IMR-90 (cell line): ENCODE measurements at regions not wholly inside any gene's neighbourhood (a gene's known extent, or its start where the extent isn't known, plus 50 kb on each side); places are given as distances from the start of the nearest gene placed in this dataset.

Experiments used
- BHLHE40 ChIP-seq: fragments of 150-350 bp; IDR thresholded peaks from 2 replicates; pipeline ENCODE4 v1.6.1; 2016; ENCODE audit warnings: mild to moderate bottlenecking, low read depth, low read length
- CHD1 ChIP-seq: IDR thresholded peaks from 2 replicates; pipeline ENCODE4 v1.6.1; 2012; ENCODE audit warnings: low read depth, low read length, improper control_type of control experiment
- FOS ChIP-seq: fragments of 150-350 bp; IDR thresholded peaks from 2 replicates; pipeline ENCODE4 v1.6.1; 2016; ENCODE audit warnings: low read depth, low read length
- MAFK ChIP-seq: IDR thresholded peaks from 2 replicates; pipeline ENCODE4 v1.6.1; 2012; ENCODE audit warnings: low read depth, low read length, improper control_type of control experiment
- NFE2L2 ChIP-seq: fragments of 150-350 bp; IDR thresholded peaks from 2 replicates; pipeline ENCODE4 v1.6.1; 2016; ENCODE audit warnings: low read depth, mild to moderate bottlenecking, low read length
- POLR2A ChIP-seq: IDR thresholded peaks from 2 replicates; pipeline ENCODE4 v1.6.1; 2012; ENCODE audit warnings: mild to moderate bottlenecking, low read depth, low read length
- RCOR1 ChIP-seq: IDR thresholded peaks from 2 replicates; pipeline ENCODE4 v1.6.1; 2012; ENCODE audit warnings: mild to moderate bottlenecking, low read length, improper control_type of control experiment; ENCODE audit not compliant: insufficient replicate concordance
- RFX5 ChIP-seq: IDR thresholded peaks from 2 replicates; pipeline ENCODE4 v1.8.0; 2012; ENCODE audit warnings: low read depth, mild to moderate bottlenecking, low read length, moderate library complexity
- SMC3 ChIP-seq: fragments of 150-350 bp; IDR thresholded peaks from 2 replicates; pipeline ENCODE4 v1.6.1; 2016; ENCODE audit warnings: low read depth, mild to moderate bottlenecking, antibody characterized with exemption, low read length, moderate library complexity
- TF ChIP-seq, protein P1 (sequence below): conservative IDR thresholded peaks from 2 replicates; pipeline ENCODE4 v1.5.1; 2012; ENCODE audit warnings: mild to moderate bottlenecking, low read depth, low read length, improper control_type of control experiment
- TF ChIP-seq, protein P2 (sequence below): fragments of 150-350 bp; IDR thresholded peaks from 2 replicates; pipeline ENCODE4 v1.6.1; 2016; ENCODE audit warnings: low read depth, mild to moderate bottlenecking, low read length, moderate library complexity, borderline replicate concordance
- TF ChIP-seq, protein P3 (sequence below): fragments of 150-350 bp; IDR thresholded peaks from 2 replicates; pipeline ENCODE4 v1.6.1; 2017; ENCODE audit warnings: mild to moderate bottlenecking, antibody characterized with exemption, low read length, low read depth

DNA sequence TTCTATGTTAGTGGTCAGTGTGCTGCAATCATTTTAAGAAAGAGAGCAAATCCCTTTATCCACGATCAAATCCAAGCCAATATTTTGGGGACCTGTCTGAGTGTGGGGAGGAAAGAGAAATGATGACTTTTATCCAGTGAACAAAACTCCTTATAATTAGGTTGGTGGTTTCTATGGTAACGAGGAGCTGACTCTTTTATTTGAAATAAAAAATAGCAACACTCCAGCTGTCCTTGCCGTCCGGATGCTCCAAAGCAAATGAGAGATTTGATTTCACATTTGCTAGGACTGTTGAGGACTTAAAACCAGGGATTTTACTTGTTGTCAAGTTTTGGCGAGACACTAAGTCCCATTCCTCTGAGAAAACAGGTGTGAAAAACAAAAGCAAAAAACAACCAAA is 154.0 kb upstream of the PRICKLE2 start:
- TF ChIP-seq, protein P1, sequence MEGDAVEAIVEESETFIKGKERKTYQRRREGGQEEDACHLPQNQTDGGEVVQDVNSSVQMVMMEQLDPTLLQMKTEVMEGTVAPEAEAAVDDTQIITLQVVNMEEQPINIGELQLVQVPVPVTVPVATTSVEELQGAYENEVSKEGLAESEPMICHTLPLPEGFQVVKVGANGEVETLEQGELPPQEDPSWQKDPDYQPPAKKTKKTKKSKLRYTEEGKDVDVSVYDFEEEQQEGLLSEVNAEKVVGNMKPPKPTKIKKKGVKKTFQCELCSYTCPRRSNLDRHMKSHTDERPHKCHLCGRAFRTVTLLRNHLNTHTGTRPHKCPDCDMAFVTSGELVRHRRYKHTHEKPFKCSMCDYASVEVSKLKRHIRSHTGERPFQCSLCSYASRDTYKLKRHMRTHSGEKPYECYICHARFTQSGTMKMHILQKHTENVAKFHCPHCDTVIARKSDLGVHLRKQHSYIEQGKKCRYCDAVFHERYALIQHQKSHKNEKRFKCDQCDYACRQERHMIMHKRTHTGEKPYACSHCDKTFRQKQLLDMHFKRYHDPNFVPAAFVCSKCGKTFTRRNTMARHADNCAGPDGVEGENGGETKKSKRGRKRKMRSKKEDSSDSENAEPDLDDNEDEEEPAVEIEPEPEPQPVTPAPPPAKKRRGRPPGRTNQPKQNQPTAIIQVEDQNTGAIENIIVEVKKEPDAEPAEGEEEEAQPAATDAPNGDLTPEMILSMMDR = no peak
- no peak for TF ChIP-seq BHLHE40
- TF ChIP-seq POLR2A = no peak
- TF ChIP-seq, protein P2, sequence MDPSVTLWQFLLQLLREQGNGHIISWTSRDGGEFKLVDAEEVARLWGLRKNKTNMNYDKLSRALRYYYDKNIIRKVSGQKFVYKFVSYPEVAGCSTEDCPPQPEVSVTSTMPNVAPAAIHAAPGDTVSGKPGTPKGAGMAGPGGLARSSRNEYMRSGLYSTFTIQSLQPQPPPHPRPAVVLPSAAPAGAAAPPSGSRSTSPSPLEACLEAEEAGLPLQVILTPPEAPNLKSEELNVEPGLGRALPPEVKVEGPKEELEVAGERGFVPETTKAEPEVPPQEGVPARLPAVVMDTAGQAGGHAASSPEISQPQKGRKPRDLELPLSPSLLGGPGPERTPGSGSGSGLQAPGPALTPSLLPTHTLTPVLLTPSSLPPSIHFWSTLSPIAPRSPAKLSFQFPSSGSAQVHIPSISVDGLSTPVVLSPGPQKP = no peak
- no peak for TF ChIP-seq RFX5
- no peak for TF ChIP-seq MAFK
- no peak for TF ChIP-seq NFE2L2
- TF ChIP-seq, protein P3, sequence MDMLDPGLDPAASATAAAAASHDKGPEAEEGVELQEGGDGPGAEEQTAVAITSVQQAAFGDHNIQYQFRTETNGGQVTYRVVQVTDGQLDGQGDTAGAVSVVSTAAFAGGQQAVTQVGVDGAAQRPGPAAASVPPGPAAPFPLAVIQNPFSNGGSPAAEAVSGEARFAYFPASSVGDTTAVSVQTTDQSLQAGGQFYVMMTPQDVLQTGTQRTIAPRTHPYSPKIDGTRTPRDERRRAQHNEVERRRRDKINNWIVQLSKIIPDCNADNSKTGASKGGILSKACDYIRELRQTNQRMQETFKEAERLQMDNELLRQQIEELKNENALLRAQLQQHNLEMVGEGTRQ = no peak
- no peak for TF ChIP-seq SMC3
- no peak for TF ChIP-seq RCOR1
- no peak for TF ChIP-seq CHD1
- no peak for TF ChIP-seq FOS
